ENCODE measurements at regions not wholly inside any gene's neighbourhood (a gene's known extent, or its start where the extent isn't known, plus 50 kb on each side); places are given as distances from the start of the nearest gene placed in this dataset.

- TF ChIP-seq, protein P1, sequence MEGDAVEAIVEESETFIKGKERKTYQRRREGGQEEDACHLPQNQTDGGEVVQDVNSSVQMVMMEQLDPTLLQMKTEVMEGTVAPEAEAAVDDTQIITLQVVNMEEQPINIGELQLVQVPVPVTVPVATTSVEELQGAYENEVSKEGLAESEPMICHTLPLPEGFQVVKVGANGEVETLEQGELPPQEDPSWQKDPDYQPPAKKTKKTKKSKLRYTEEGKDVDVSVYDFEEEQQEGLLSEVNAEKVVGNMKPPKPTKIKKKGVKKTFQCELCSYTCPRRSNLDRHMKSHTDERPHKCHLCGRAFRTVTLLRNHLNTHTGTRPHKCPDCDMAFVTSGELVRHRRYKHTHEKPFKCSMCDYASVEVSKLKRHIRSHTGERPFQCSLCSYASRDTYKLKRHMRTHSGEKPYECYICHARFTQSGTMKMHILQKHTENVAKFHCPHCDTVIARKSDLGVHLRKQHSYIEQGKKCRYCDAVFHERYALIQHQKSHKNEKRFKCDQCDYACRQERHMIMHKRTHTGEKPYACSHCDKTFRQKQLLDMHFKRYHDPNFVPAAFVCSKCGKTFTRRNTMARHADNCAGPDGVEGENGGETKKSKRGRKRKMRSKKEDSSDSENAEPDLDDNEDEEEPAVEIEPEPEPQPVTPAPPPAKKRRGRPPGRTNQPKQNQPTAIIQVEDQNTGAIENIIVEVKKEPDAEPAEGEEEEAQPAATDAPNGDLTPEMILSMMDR (IDR thresholded peaks at IDR 0.05; ENCODE audit: insufficient read depth, low read depth, low read length): no peak
- no peak for TF ChIP-seq EZH2 (IDR thresholded peaks at IDR 0.05; ENCODE audit: insufficient read depth, low read length)
Measured at GRCh38 chr4:56104188-56104587, 155.4 kb downstream of the CEP135 start.
